ENCODE measurements at regions not wholly inside any gene's neighbourhood (a gene's known extent, or its start where the extent isn't known, plus 50 kb on each side); places are given as distances from the start of the nearest gene placed in this dataset.

- TF ChIP-seq, protein P1, sequence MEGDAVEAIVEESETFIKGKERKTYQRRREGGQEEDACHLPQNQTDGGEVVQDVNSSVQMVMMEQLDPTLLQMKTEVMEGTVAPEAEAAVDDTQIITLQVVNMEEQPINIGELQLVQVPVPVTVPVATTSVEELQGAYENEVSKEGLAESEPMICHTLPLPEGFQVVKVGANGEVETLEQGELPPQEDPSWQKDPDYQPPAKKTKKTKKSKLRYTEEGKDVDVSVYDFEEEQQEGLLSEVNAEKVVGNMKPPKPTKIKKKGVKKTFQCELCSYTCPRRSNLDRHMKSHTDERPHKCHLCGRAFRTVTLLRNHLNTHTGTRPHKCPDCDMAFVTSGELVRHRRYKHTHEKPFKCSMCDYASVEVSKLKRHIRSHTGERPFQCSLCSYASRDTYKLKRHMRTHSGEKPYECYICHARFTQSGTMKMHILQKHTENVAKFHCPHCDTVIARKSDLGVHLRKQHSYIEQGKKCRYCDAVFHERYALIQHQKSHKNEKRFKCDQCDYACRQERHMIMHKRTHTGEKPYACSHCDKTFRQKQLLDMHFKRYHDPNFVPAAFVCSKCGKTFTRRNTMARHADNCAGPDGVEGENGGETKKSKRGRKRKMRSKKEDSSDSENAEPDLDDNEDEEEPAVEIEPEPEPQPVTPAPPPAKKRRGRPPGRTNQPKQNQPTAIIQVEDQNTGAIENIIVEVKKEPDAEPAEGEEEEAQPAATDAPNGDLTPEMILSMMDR (IDR thresholded peaks at IDR 0.05) = no peak
- TF ChIP-seq POLR2A (IDR thresholded peaks at IDR 0.05) = no peak
- no peak for TF ChIP-seq POLR2AphosphoS5 (IDR thresholded peaks at IDR 0.05)
- TF ChIP-seq EP300 (IDR thresholded peaks at IDR 0.05) = no peak
Measured at GRCh38 chr4:155548173-155548572, 118.5 kb upstream of the GUCY1A1 start.
